Upper lobe of left lung (tissue), 4 donors: ENCODE measurements at regions not wholly inside any gene's neighbourhood (a gene's known extent, or its start where the extent isn't known, plus 50 kb on each side); places are given as distances from the start of the nearest gene placed in this dataset.

Experiments
- CTCF ChIP-seq, 6 experiments: fragments of 450-650 bp in 4 of 6; fragments of 200-600 bp in 2 of 6; sonication (generic) in 2 of 6; IDR thresholded peaks; one replicate each; pipeline ENCODE4 v1.5.1; 2016 to 2019; ENCODE audit warnings: antibody characterized with exemption in 6 of 6
- EP300 ChIP-seq, 4 donors: sonication (generic); formaldehyde crosslinking; IDR thresholded peaks; one replicate each; pipeline ENCODE4 v1.5.1; 2017; ENCODE audit warnings: antibody characterized with exemption in 4 of 4, control low read depth in 2 of 4
- POLR2A ChIP-seq, 4 donors: fragments of 450-650 bp; IDR thresholded peaks; one replicate each; pipeline ENCODE4 v1.5.1; 2016 to 2017; ENCODE audit warnings: antibody characterized with exemption in 4 of 4, mild to moderate bottlenecking in 2 of 4
- POLR2AphosphoS5 ChIP-seq, 2 donors: sonication (generic); formaldehyde crosslinking; IDR thresholded peaks; one replicate each; pipeline ENCODE4 v1.5.1; 2017; ENCODE audit warnings: antibody characterized with exemption in 2 of 2

- TF ChIP-seq CTCF (IDR thresholded peaks at IDR 0.05) (no peak), POLR2A (IDR thresholded peaks at IDR 0.05) (no peak), EP300 (IDR thresholded peaks at IDR 0.05) (no peak), POLR2AphosphoS5 (IDR thresholded peaks at IDR 0.05) (no peak)
Observed at GRCh38 chr1:219483530-219483929, 129.4 kb downstream of the ZC3H11B start.
